H1 (cell line): ENCODE measurements at regions not wholly inside any gene's neighbourhood (a gene's known extent, or its start where the extent isn't known, plus 50 kb on each side); places are given as distances from the start of the nearest gene placed in this dataset.

ENCODE experiments used
- CREB1 ChIP-seq: IDR thresholded peaks from 2 replicates; pipeline ENCODE4 v1.6.1; 2012; ENCODE audit warnings: inconsistent platforms
- CTCF ChIP-seq, 3 experiments: IDR thresholded peaks; 1 replicate in 2 of 3; 2 replicates in 1 of 3; pipeline versions ENCODE4 v1.5.1 to v1.6.1; 2011; ENCODE audit warnings: low read length in 3 of 3, mild to moderate bottlenecking in 3 of 3, inconsistent platforms in 2 of 3, low read depth in 1 of 3, moderate library complexity in 1 of 3; ENCODE audit not compliant: insufficient read depth in 1 of 3; ENCODE audit errors: control extremely low read depth in 1 of 3
- EP300 ChIP-seq, 2 experiments: IDR thresholded peaks; 1 replicate in 1 of 2; 2 replicates in 1 of 2; pipeline ENCODE4 v1.6.1; 2011 to 2012; ENCODE audit warnings: low read depth in 2 of 2, low read length in 2 of 2, mild to moderate bottlenecking in 2 of 2, borderline replicate concordance in 1 of 2, inconsistent platforms in 1 of 2, moderate library complexity in 1 of 2
- EZH2 ChIP-seq: fragments of 200-600 bp; sonication (generic); IDR thresholded peaks from 2 replicates; pipeline ENCODE4 v1.7.1; 2012; ENCODE audit warnings: low read depth, mild to moderate bottlenecking, moderate library complexity, low read length, inconsistent platforms; ENCODE audit not compliant: severe bottlenecking
- PHF8 ChIP-seq: fragments of 200-600 bp; sonication (generic); conservative IDR thresholded peaks from 2 replicates; pipeline ENCODE4 v1.7.1; 2012; ENCODE audit warnings: low read depth, mild to moderate bottlenecking, inconsistent platforms, low read length, moderate library complexity
- POLR2A ChIP-seq, 2 experiments: IDR thresholded peaks; 1 replicate in 1 of 2; 2 replicates in 1 of 2; pipeline ENCODE4 v1.6.1; 2011; ENCODE audit warnings: low read depth in 2 of 2, low read length in 2 of 2, mild to moderate bottlenecking in 2 of 2; ENCODE audit errors: control extremely low read depth in 1 of 2

GRCh38 chr11:91761406-91762025, 463.1 kb upstream of the FAT3 start:
- TF ChIP-seq PHF8 (no peak), CTCF (IDR thresholded peaks at IDR 0.05; ENCODE audit: control extremely low read depth in 1 of 3, insufficient read depth in 1 of 3, low read depth in 1 of 3, low read length in 3 of 3) (no peak), CREB1 (no peak), POLR2A (IDR thresholded peaks at IDR 0.05; ENCODE audit: control extremely low read depth in 1 of 2, low read depth in 2 of 2, low read length in 2 of 2) (no peak), EZH2 (no peak), EP300 (IDR thresholded peaks at IDR 0.05; ENCODE audit: borderline replicate concordance in 1 of 2, low read depth in 2 of 2, low read length in 2 of 2) (no peak)
